OCI-LY1 (cell line): ENCODE measurements at regions not wholly inside any gene's neighbourhood (a gene's known extent, or its start where the extent isn't known, plus 50 kb on each side); places are given as distances from the start of the nearest gene placed in this dataset.

ENCODE experiments used
- EZH2 ChIP-seq: fragments of 200-600 bp; sonication (generic), shearing (Covaris generic); IDR thresholded peaks from 2 replicates; pipeline ENCODE4 v1.8.0; 2017; ENCODE audit warnings: borderline replicate concordance, mixed run types, mild to moderate bottlenecking, antibody characterized with exemption, low read length, moderate library complexity, mixed read lengths
- TF ChIP-seq, protein P1 (sequence below): fragments of 200-600 bp; sonication (generic), shearing (Covaris generic); IDR thresholded peaks from 2 replicates; pipeline ENCODE4 v1.5.1; 2017; ENCODE audit warnings: mild to moderate bottlenecking, antibody characterized with exemption, low read length, moderate library complexity, mixed read lengths

DNA sequence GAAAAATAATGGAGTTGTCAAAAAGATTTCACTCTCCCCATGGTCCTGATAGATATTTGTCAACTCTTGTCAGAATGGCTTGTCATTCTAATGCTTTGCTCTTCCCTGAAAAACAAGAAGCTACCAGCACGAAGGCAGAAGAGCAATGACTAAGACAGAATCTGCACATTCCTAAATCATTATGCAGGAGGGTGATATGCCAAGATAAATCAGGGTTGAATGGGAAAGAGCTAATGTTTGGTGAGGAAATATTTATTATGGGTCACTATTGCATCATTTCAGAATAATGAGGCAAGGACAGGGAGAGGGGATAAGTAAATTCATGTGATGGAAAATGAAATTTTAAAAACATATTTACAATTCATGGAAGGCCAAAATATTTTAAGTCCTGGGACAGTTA is 297.5 kb upstream of the XYLT1 start:
- TF ChIP-seq, protein P1, sequence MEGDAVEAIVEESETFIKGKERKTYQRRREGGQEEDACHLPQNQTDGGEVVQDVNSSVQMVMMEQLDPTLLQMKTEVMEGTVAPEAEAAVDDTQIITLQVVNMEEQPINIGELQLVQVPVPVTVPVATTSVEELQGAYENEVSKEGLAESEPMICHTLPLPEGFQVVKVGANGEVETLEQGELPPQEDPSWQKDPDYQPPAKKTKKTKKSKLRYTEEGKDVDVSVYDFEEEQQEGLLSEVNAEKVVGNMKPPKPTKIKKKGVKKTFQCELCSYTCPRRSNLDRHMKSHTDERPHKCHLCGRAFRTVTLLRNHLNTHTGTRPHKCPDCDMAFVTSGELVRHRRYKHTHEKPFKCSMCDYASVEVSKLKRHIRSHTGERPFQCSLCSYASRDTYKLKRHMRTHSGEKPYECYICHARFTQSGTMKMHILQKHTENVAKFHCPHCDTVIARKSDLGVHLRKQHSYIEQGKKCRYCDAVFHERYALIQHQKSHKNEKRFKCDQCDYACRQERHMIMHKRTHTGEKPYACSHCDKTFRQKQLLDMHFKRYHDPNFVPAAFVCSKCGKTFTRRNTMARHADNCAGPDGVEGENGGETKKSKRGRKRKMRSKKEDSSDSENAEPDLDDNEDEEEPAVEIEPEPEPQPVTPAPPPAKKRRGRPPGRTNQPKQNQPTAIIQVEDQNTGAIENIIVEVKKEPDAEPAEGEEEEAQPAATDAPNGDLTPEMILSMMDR: no peak
- TF ChIP-seq EZH2: no peak
